HepG2 (cell line): ENCODE measurements at regions not wholly inside any gene's neighbourhood (a gene's known extent, or its start where the extent isn't known, plus 50 kb on each side); places are given as distances from the start of the nearest gene placed in this dataset.

Experiments used
- CBX5 ChIP-seq: sonication (generic); formaldehyde crosslinking; IDR thresholded peaks from 2 replicates; pipeline ENCODE4 v1.4.0; 2020; ENCODE audit warnings: missing genetic modification reagents, borderline replicate concordance
- EP300 ChIP-seq, 3 experiments: sonication (generic) in 1 of 3; formaldehyde crosslinking in 1 of 3; IDR thresholded peaks; 2 replicates each; pipeline versions ENCODE4 v1.5.1 to v1.6.1; 2011 to 2020; ENCODE audit warnings: low read depth in 2 of 3, low read length in 2 of 3, borderline replicate concordance in 1 of 3, improper control_type of control experiment in 1 of 3, mild to moderate bottlenecking in 1 of 3, missing genetic modification reagents in 1 of 3, moderate library complexity in 1 of 3
- KLF16 ChIP-seq, 2 experiments: sonication (generic) in 1 of 2; formaldehyde crosslinking in 1 of 2; IDR thresholded peaks; 2 replicates each; pipeline versions ENCODE4 v1.6.1 to v1.8.0; 2016 to 2023; ENCODE audit warnings: missing genetic modification reagents in 2 of 2, missing compliant biosample characterization in 1 of 2
- POLR2AphosphoS5 ChIP-seq: IDR thresholded peaks from 2 replicates; pipeline ENCODE4 v1.6.1; 2012; ENCODE audit warnings: low read depth, low read length
- UBTF ChIP-seq: sonication (generic); formaldehyde crosslinking; IDR thresholded peaks from 2 replicates; pipeline ENCODE4 v1.4.0; 2020; ENCODE audit warnings: mild to moderate bottlenecking, missing genetic modification reagents
- YY1 ChIP-seq: IDR thresholded peaks from 2 replicates; pipeline ENCODE4 v1.6.1; 2011; ENCODE audit warnings: low read length, low read depth, moderate library complexity, mild to moderate bottlenecking; ENCODE audit not compliant: insufficient read depth, insufficient replicate concordance
- TF ChIP-seq, protein P1 (sequence below), 2 experiments: sonication (generic) in 1 of 2; formaldehyde crosslinking in 1 of 2; IDR thresholded peaks; 2 replicates each; pipeline versions ENCODE4 v1.4.0 to v1.6.1; 2016 to 2020; ENCODE audit warnings: borderline replicate concordance in 1 of 2, low read depth in 1 of 2, mild to moderate bottlenecking in 1 of 2, missing genetic modification reagents in 1 of 2
- TF ChIP-seq, protein P2 (sequence below), 2 experiments: sonication (generic) in 1 of 2; formaldehyde crosslinking in 1 of 2; IDR thresholded peaks; 2 replicates each; pipeline versions ENCODE4 v1.4.0 to v1.6.1; 2018 to 2020; ENCODE audit warnings: missing genetic modification reagents in 2 of 2, borderline replicate concordance in 1 of 2, low read depth in 1 of 2, mild to moderate bottlenecking in 1 of 2, missing biosample characterization in 1 of 2
- TF ChIP-seq, protein P3 (sequence below): sonication (generic); formaldehyde crosslinking; IDR thresholded peaks from 2 replicates; pipeline ENCODE4 v1.5.0; 2020; ENCODE audit warnings: mild to moderate bottlenecking, missing genetic modification reagents, moderate library complexity

DNA sequence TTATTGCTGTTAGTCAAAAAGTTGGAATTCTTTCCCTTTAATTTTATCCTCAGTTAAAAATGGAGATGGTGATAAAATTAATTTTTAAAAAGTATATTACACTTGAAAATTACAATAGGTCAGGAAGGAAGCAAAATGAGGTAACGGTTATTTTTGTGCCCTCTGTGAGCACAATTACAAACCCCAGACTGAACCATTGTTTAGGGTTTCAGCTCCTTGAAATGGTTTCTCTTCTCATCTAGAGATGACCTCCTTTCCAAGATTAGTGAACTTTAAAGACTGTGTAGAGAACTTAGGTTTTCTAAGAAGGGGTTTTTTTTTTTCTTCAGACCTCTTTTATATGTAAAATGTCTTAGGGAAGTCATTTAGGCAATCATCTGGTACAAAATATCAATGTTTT is 126.2 kb upstream of the CHD1 start:
- TF ChIP-seq, protein P1, sequence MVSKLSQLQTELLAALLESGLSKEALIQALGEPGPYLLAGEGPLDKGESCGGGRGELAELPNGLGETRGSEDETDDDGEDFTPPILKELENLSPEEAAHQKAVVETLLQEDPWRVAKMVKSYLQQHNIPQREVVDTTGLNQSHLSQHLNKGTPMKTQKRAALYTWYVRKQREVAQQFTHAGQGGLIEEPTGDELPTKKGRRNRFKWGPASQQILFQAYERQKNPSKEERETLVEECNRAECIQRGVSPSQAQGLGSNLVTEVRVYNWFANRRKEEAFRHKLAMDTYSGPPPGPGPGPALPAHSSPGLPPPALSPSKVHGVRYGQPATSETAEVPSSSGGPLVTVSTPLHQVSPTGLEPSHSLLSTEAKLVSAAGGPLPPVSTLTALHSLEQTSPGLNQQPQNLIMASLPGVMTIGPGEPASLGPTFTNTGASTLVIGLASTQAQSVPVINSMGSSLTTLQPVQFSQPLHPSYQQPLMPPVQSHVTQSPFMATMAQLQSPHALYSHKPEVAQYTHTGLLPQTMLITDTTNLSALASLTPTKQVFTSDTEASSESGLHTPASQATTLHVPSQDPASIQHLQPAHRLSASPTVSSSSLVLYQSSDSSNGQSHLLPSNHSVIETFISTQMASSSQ (IDR thresholded peaks at IDR 0.05; ENCODE audit: low read depth): no peak
- TF ChIP-seq, protein P1 (CRISPR knock-in tag; IDR thresholded peaks at IDR 0.05; ENCODE audit: borderline replicate concordance): no peak
- TF ChIP-seq EP300 (IDR thresholded peaks at IDR 0.05; ENCODE audit: low read depth in 2 of 2, low read length in 2 of 2) (no peak), EP300 (CRISPR knock-in tag; IDR thresholded peaks at IDR 0.05; ENCODE audit: borderline replicate concordance) (no peak), CBX5 (CRISPR knock-in tag) (no peak), UBTF (CRISPR knock-in tag) (no peak), YY1 (no peak), KLF16 (CRISPR knock-in tag; IDR thresholded peaks at IDR 0.05) (no peak), POLR2AphosphoS5 (no peak)
- TF ChIP-seq, protein P2, sequence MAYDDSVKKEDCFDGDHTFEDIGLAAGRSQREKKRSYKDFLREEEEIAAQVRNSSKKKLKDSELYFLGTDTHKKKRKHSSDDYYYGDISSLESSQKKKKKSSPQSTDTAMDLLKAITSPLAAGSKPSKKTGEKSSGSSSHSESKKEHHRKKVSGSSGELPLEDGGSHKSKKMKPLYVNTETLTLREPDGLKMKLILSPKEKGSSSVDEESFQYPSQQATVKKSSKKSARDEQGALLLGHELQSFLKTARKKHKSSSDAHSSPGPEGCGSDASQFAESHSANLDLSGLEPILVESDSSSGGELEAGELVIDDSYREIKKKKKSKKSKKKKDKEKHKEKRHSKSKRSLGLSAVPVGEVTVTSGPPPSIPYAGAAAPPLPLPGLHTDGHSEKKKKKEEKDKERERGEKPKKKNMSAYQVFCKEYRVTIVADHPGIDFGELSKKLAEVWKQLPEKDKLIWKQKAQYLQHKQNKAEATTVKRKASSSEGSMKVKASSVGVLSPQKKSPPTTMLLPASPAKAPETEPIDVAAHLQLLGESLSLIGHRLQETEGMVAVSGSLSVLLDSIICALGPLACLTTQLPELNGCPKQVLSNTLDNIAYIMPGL (CRISPR knock-in tag; IDR thresholded peaks at IDR 0.05; ENCODE audit: borderline replicate concordance in 1 of 2, low read depth in 1 of 2): no peak
- TF ChIP-seq, protein P3, sequence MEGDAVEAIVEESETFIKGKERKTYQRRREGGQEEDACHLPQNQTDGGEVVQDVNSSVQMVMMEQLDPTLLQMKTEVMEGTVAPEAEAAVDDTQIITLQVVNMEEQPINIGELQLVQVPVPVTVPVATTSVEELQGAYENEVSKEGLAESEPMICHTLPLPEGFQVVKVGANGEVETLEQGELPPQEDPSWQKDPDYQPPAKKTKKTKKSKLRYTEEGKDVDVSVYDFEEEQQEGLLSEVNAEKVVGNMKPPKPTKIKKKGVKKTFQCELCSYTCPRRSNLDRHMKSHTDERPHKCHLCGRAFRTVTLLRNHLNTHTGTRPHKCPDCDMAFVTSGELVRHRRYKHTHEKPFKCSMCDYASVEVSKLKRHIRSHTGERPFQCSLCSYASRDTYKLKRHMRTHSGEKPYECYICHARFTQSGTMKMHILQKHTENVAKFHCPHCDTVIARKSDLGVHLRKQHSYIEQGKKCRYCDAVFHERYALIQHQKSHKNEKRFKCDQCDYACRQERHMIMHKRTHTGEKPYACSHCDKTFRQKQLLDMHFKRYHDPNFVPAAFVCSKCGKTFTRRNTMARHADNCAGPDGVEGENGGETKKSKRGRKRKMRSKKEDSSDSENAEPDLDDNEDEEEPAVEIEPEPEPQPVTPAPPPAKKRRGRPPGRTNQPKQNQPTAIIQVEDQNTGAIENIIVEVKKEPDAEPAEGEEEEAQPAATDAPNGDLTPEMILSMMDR: no peak
